Dedifferentiated amniotic fluid mesenchymal stem cell (primary cell): ENCODE measurements at regions not wholly inside any gene's neighbourhood (a gene's known extent, or its start where the extent isn't known, plus 50 kb on each side); places are given as distances from the start of the nearest gene placed in this dataset.
A peak's percentile ranks its signal among the peaks of the same experiment; 100 is the strongest.
"Not testable (repeated sequence)": the region's sequence is repeated elsewhere in the genome, so short reads cannot be mapped to it uniquely, and the experiment has no call there.

Source experiments
- DNase-seq: peaks from one replicate; pipeline ENCODE4 v3.0.0-alpha.2; 2016; ENCODE audit errors: extremely low spot score

DNA sequence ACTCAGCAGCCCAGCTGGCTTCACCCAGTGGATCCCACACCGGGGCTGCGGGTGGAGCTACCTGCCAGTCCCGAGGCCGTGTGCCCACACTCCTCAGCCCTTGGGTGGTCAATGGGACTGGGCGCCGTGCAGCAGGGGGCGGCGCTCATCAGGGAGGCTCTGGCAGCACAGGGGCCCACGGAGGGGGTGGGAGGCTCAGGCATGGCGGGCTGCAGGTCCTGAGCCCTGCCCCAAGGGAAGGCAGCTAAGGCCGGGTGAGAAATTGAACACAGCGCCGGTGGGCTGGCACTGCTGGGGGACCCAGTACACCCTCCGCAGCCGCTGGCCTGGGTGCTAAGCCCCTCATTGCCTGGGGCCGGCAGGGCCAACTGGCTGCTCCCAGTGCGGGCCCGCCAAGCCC lies 1017.1 kb upstream of the FLRT2 start:
- DNase-seq = not testable (repeated sequence)

DNA sequence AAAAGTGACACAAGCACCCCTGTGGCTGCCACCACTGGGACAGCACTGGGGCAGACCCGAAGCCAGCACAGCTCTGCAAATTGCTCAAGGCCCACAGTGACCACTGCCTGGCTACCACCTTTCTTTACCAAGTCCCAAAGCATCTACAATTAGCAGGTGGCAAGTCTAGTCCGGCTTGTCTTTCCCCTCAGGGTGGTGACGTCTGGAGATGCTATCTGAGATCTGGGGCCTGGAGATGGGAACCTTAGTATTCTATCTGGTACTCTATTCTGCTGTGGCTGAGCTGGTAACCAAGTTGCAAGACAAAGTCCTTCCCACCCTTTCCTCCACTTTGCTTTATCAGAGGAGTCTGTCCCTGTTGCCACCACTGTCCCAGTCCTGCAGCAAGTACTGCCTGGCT lies 1010.1 kb upstream of the FLRT2 start:
- no peak for DNase-seq

DNA sequence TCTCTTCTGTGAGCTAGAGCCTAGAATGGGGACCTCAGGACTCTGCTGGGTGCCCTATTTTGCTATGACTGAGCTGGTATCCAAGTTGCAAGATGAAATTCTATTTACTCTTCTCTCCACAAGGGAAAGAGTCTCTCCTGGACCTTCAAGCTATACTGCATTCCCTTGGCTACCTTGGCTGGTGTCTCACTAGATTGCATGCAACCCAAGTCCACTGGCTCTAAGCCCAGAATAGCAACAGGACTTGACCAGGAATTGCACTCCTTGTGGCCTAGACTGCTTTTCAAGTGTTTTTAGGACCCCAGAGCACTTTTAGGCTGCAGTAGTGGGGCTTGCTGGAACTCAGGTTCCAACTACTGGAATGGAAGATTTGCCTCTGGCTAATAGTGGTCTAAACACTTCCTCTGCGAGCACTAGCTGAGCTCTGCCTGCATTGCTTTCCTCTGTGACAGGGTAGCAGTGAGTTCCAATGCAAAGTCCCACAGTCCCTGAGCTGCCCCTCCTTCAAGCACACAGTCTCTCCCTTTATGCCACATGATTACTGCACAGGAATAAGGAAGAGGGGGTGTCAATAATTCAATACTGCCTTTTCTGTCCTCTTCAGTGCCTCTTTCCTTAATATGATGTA lies 1009.1 kb upstream of the FLRT2 start:
- peak; percentile 50 for DNase-seq

DNA sequence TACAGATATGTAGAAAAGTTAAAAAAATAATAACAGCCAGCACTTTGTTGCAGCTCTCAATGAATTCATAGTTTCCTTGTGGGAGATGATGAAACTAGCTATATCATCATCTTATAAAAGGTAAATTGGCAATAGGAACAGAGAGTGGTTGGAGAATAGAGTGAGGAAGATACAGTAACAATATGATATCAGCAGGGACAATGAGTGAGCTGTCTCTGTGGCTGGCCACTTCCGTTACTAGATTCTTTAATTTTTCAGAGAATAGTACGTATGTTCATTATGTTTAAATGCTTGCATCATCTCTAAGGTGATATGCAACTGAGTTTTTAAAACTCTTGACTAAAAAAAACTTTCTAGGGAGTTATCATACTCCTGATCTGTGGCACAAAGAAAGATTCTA lies 1006.2 kb upstream of the FLRT2 start:
- no peak for DNase-seq

DNA sequence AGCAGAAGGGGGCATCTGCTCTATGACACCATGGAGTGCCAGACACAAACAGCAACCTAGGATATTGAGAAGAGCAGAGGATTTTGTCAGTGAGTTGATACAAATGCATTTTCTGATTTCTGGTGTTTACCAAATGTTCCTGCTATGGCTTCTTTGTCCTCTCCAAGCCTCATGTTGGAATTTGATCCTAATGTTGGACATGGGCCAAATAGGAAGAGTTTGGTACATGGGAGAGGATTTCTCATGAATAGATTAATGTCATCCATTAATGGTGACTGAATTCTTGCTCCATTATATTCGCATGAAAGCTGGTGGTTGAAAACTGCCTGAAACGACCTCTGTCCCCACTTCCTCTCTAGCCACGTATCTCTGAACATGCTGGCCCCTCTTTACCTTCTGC lies 1002.2 kb upstream of the FLRT2 start:
- no peak for DNase-seq

DNA sequence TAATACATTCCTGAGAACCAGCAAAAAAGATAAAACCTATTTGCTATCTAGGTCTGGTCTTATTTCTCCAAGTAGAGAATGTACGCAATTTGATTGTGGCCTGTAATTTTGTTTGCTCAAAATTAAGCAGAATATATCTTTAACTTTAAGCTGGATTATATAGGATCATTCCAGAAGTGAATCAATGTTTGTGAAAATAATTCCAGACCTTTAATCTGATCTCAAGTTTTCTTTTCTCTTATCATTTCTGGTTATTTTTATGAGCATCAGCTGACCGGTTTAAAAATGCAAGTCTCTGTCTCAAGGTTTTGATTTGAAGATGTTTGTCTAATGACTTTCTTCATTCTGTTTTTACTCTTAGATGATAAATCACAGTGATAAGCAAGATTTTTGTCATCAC lies 997.9 kb upstream of the FLRT2 start:
- DNase-seq = no peak

DNA sequence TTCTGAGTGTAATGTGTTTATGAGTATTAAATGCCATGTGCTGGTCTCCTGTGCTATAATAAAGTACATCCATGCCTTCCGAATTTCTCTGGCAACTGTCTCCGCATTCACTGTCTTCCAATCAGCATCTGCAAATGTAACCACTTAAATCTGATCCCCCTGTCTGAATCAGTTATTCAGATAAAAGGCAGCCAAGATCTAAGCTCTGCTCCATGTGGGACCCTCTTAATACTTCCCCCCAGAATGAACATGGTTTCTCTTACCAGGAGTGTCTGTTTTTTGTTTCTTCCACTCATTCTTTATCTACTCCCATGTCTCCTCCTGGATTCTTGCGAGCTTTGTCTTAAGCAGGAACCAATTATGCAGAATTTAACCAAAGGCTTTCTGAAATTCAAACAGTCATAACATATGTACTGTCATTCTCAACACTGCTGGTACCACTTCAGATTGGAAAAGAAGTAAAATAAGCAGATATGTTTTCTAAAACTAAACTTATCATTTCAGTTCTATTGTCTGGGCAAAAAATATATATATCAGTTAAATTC lies 996.7 kb upstream of the FLRT2 start:
- no peak for DNase-seq

DNA sequence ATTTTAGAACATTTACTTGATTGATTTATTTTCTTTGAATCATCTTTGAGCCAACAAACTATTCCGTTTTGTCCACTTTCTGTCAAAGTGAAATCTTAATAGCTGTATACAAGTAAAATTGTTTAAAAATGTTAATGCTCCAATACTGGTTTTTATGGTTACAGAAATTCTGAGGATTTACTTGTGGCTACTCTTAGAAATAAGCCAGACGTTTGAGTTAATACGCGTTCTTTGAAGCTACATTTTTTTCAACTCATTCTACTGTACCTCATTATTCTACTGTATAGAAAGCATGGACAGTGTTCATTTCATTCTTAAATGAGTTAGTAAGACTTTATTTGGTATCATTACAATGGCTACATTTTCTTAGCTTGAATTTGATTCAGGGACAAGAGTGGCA lies 996.2 kb upstream of the FLRT2 start:
- no peak for DNase-seq

DNA sequence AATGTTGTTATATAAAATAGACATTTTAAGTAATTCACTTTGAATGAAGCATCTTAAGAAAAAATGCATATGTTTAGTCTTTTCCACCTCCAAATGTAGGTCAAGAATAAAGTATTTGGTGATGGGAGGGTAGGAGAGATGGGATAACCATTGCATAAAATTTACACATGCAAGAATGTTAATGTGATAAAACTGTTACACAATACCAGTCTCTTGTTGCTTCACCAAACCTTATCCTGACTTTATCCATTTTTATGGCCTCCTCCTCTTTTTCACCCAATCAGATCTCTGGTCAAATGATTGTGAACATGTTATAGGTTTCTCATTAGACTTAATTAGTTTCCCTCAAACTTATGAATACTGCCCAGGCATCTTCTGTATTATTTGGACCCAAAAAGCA lies 994.5 kb upstream of the FLRT2 start:
- DNase-seq = no peak

DNA sequence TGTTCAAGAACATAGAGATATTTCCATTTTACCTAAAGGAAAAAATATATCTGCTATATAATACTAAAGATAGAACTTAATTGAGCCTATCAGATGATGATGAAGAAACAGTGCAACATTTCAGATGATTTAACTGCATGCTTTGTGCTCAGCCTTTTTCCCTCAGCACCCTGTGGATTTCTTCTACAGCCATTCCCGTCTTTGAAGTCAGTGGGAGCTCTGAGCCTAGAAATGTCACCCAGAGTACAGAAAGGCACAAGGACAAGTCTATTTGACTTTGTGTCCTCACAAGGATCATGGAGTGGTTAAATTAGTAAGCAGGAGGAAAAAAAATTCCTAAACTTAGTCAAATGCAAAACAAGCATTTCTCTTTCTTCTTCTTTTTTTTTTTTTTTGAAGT lies 994.0 kb upstream of the FLRT2 start:
- no peak for DNase-seq

DNA sequence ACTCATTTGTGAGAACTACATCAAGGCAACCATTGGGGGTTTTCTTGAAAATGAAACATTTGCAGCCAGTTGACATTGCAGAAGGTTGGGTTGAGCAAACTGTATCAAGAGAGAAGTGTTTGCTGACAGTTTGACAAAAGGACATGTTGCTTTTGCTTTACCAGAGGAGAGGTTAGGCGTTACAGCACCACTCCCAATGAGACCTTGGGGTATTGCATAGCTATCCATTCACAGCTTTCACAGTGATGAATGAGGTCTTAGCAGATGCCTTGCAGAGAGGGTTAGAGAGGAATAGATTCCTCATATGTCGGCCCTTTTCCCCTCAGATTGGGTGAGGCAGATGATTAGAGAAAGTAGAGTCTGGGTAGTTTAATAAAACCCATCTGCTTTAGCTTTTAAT lies 988.9 kb upstream of the FLRT2 start:
- DNase-seq = no peak

DNA sequence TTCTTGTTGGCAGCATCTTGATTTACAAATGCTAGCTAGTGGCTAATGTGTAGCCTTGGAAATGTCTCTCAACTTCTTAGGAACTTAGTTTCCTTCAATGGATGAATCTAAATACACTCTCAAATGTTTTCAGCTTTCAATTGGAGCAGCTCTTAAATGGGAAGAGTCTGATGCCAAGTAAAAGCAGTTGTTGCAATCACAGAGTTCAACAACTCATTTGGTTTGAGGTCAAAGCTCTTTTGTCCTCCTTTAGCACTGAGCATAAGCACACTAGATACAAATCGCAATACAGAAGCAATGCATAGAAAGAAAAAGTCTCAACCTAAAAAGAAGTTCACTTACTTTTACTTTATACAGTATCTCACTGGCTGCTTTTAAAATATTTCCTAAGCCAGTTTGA lies 986.1 kb upstream of the FLRT2 start:
- no peak for DNase-seq

DNA sequence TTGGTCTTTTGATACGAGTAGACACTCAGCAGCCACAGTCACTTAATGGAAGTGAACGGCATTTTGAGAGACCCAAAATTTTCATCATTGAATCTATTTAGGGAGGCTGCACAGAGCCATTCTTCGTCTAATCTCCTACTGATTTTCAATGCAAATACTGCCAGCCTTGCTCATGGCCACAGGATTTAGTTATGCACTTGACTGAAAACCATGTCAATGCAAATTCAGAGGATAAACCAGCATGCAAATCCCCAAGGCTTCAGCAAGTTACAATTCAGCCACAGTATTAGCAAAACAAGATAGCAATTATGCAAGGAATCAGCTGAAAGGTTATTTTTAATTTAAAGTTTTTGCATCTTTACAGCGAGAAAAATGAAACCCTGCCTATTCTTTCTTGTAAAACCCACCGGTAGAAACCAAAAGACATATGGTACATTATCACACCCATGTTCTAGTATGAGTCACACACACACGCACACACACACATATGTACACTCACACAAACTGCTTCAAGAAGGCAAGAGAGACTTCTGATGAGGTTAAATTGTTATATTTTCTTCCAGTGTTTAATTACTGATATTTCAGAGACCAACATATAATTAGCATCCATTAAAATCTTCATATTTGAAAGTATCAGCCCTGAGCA lies 985.3 kb upstream of the FLRT2 start:
- DNase-seq = no peak

DNA sequence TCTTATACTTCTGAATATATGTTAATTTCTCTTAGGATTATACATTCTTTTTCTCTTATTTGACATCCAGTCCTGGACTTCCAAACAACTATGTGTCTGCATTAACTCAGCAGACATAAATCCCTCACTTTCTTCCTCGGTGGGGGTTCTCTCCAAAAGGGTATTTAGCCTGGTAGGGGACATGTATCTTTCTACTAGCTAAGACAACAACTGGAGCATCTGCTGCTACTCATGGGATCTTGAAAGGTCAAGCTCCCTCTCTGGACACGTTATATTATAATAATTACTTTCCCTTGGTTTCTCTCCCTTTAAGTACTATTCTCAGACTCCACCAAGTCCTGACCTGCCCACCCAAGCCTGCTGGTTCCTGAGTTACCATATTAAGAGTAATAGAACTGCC lies 983.7 kb upstream of the FLRT2 start:
- no peak for DNase-seq

DNA sequence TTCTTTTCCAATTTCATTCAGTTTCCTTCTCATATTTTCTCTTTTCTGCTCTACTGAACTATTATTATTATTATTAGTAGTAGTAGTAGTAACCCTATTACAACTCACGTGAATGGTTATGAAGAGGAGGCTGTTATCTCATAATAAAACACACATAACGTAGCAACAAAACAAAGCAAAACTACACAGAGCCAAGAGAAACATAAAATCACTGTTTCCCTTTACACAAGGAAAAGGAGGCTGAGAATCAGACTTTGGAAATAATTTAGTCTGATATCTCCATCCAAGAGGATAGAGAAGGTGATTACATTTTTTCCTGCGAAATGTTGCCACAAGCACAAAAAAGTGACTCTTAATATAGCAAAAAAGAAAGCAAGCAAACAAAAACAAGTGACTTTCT lies 975.8 kb upstream of the FLRT2 start:
- no peak for DNase-seq

DNA sequence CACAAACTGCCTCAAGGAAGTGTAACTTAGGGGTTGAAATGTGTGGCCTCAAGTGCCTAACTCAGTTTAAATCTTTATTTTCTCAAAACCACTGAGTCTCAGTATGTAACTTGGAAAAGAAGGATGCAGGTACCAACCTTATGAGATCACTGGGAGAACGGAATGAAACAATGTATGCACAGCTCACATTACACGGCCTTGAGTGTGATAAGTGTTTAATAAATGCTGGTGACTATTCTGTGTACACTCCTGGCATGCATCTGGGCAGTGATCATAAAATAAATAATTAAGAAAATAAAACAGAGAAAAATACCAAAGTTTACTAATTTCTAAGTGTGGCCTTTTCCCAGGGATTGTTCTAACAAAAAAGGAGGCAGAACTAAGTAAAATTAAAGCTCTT lies 974.5 kb upstream of the FLRT2 start:
- DNase-seq = no peak

DNA sequence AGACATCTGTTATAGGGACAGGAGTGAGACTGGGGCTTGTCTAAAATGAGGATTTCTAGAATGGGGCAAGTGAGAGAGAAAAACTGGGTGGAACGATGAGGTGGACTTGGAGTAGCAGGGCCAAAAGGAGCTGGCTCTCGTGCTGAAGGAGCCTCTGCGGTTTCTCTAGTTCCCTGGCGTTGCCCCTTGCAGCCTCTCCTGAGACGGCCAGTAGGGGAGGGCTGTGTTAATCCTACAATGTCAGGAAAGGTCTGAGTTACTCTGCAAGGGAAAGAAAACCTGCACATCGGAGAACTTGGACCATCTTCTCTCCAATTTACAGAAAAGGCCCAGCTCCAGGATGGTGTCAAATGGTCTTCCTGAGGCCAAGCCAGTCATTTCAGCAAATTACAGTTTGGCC lies 963.8 kb upstream of the FLRT2 start:
- DNase-seq = no peak

DNA sequence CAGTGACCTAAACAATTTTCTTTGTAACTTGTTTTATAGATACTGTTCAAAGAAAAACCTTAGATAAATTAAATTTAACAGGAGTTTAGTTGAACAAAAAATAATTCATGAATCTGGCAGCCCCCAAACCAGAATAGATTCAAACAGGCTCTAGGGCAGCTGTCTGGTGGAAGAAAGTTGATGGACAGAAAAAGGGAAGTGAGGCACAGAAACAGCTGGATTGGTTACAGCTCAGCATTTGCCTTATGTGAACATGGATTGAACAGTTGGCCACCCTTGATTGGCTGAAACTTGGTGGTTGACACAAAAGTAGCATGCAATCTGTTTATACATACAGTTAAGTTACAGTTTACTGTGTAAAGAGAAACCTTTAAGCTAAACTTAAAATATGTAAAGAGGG lies 954.3 kb upstream of the FLRT2 start:
- DNase-seq = no peak

DNA sequence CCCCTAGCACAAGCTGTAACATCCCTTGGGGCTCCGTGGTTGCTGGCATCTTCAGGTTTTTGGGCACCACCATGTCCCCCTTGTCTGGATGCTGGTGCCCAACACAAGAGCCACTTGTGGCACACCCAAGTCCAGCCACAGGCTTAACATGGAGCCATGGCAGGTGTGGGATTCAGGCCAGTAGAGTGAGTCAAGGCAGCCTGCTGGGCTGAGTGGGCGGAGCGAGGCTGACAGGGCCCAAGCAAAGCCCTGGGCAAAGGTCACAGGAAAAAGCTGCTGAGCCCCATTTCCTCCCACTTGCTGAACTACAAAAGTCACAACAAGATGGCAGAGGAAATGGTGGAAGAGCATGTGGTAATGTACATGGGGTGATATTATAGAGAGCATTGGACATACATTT lies 950.7 kb upstream of the FLRT2 start:
- no peak for DNase-seq

DNA sequence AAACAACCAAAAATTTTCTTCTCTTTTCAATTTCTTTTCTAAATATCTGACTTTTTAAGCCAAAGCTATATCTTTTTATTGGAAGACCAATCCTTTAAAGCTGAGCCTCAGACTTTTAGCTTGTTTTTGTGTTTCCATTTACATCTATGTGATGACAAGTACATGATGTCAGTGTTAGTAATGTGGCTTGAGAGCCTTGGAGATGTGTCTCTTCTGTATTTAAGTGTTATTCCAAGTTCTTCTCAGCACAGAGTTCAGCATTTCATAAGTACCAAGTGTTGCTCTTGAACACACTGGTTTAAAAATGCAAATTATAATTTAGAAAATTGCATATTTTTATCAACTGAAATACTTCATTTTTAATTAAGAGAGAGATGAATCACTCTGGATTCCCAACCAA lies 948.9 kb upstream of the FLRT2 start:
- DNase-seq = no peak

DNA sequence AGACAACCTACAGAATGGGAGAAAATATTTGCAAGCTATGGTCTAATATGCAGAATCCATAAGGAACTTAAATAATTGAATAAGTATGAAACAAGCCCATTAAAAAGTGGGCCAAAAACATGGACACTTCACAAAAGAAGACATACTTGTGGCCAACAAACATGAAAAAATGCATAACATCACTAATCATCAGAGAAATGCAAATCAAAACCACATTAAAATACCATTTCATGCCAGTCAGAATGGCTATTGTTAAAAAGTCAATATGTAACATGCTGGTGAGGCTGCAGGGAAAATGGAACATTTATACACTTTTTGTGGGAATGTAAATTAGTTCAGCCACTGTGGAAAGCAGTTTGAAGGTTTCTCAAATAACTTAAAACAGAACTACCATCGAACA lies 945.4 kb upstream of the FLRT2 start:
- DNase-seq = no peak

DNA sequence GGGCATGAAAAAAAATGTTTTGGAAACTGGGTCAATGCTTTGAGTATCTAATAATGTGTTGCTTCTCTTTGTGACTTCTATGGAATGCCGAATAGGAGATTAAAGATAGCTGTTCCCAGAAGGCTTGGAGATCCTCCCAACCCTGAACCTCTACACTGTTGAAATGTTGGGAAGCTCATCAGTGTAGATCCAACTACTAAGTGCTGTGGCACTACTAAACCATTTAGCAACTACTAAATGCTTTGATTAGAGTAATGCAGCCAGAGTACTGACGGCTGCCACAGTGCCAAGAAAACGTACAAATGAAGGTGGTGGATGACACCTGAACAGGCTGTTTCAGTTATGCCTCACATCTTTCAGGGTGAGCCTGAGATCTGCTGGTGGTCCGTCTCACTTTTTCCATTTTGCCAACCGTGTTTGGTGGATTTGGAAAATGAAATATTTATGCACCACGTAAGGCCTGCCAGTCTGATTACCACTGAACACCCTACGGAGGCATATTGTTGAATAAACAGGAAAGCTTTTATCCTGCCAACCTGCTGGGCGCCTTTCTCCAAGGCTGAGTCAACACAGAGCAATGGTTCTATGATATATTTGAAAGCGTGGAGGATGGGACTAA lies 938.0 kb upstream of the FLRT2 start:
- no peak for DNase-seq

DNA sequence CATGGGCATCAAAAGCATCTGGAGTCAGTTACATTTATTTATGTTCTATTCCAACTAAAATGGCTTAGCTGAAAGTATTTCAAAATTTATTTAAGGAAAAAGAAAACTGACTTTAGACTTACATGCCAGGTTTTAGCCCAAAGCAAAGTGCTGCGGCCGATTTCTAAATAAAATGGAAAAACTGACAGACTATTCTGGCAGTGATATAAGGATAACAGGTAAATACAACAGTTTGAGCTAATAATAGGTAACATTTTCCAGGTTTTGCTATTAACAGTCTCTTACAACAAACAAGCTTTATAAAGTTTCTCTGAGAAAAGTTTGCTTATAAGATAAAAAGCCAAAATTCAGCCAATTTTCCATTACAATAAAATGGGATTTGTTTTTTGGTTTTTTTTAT lies 937.2 kb upstream of the FLRT2 start:
- DNase-seq = no peak
